ENCODE measurements at regions not wholly inside any gene's neighbourhood (a gene's known extent, or its start where the extent isn't known, plus 50 kb on each side); places are given as distances from the start of the nearest gene placed in this dataset.
"Not testable (repeated sequence)": the region's sequence is repeated elsewhere in the genome, so short reads cannot be mapped to it uniquely, and the experiment has no call there.

- FAIRE-seq = no peak
Observed at GRCh38 chr21:35548904-35549615, 500.0 kb upstream of the RUNX1 start.

DNA sequence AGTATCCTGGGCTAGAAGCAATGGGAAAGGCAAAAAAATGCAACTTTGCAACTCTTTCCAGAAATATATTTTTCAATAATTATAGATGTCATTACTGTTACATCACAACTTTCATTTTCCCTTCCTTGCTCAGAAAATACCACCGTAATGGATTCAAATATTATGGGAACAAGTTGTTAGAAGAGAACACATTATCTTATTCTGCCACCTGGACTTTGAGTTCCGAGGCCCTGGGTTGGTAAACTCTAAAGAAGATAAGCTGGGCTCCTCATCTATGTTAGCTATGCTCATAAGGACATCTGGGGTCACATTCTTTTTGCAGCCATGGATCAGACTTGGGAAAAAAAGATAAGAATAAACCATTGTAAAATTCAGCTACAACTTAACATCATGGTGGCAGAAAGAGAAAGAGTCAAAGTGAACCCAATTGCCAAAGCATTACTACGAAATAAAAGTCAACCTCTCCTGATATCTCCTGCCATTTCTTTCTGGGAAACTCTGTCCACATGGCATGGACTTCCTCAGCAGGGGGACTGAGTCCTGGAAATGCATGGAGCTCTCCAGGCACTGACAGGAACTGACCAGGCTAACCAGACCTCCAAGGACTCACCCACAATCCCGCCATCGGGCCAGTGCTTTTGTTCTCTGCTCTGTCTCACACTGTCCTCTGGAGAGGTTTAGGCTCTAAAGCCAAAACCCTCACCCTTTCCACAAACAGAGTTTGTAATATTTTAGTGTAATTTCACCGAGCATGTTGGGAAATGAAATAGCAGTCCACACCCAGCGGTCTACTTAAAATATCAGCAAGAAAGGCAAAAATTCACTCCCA is 499.1 kb upstream of the RUNX1 start:
- FAIRE-seq = no peak

- no peak for FAIRE-seq
Observed at GRCh38 chr21:35543746-35544145, 494.6 kb upstream of the RUNX1 start.

GRCh38 chr21:35540950-35541638 is 492.0 kb upstream of the RUNX1 start:
- FAIRE-seq = no peak

DNA sequence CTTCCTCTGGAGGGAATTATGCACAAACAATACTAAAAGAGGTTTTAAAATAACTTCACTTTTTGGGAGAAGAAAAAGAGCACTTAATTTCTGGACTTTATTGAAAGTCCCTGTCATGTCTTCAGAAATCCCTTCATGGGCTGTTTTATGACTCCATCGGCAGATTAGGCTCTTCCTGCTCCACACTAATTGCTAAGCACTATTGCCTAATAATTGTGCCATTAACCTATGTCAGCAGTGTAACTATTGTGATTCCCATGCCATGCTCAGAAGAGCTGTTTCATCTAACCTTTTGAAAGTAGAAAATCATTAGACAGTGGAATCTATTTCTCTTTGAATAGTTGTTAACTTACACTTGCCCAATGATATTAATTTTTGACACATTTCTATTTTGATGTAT is 489.3 kb upstream of the RUNX1 start:
- FAIRE-seq = no peak

DNA sequence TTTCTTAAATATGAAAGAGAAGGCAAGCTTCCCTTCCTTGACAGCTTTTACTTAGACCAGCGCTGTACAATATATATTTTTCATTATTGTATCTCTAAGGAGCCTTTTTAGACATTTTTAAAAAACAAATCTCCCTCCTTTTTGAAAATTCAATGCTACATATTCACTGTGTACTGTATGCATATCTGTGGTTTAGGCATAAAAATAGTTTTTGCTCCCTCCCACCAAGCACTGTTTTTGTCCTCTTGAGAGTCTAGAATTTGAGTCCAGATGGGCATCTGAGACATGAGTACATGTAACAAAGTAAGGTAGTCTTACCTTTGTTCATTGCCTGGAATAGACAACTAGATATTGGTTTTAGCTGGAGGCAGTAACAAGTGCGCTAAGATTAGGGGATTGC is 488.5 kb upstream of the RUNX1 start:
- FAIRE-seq = no peak

DNA sequence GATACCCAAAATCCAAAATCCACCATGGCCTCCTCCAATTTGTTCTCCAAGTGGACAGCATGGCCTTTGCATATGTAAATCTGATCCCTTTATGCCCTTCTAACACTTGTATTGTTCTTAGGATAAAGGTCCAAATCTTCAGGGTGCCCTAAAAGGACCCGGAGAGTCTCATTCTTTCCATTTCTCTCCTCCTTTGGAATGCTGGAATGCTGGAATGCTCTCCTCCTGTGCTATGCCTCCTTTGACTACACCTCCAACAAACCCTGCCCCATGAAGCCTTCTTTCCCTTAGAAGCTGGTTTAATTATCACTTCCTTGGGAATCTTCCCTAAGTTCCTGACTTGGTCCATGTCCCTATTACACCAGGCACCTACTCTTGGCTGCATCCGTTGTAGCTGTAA is 484.8 kb upstream of the RUNX1 start:
- no peak for FAIRE-seq

GRCh38 chr21:35530766-35531165 is 481.7 kb upstream of the RUNX1 start:
- FAIRE-seq = no peak

DNA sequence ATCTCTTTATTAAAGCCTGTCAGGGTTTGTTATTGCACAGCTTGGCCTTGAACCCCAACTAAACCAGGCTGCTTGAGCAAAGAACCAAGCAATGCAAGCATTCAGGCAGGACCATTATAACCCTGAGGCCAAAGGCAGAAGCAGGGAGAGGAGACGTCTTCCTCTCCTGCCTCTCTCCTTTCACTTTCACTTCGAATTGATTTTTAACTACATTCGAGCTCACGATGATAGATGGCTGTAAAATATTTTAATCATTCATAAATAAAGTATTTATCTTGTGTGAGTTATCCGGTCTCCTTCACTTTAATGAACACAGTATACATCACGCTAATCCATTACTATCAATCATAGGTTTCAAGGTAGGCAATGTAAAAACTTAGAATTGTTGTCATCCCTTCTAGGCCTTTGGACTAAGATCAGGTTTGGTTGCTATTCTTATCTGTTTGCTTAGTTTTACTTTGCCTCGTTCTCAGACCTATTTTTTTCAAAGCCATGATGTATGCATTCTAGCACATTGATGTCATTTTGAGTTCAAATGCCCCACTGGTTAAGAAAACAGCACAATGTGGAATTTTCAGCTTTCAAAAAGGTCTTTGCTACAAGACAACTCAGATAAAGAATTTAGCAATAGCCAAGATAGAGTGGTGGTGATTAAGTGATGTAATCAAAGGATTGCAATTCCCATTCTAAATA is 480.2 kb upstream of the RUNX1 start:
- no peak for FAIRE-seq

GRCh38 chr21:35528116-35529042 is 479.3 kb upstream of the RUNX1 start:
- FAIRE-seq = no peak

DNA sequence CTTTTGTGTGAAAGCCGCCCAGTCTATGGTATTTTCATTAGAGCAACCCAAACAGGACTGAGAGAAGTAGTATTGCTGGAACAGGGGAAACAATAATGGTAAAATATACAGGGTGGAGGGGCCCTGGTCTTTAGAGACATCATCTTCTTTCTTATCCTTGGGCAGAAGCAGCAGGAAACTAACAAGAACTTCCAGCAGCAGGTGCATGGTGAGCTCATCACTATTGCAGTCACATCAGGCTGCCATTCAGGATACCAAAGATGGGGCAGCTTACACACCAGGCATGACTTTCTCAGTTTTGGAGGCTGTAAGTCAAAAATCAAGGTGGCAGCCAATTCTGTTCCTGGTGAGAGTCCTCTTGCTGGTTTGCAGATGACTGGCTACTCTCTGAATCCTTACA is 478.3 kb upstream of the RUNX1 start:
- FAIRE-seq = no peak

GRCh38 chr21:35525443-35525842 is 476.3 kb upstream of the RUNX1 start:
- no peak for FAIRE-seq

- no peak for FAIRE-seq
Observed at GRCh38 chr21:35521852-35522505, 472.9 kb upstream of the RUNX1 start.

- FAIRE-seq = no peak
Observed at GRCh38 chr21:35521293-35521692, 472.2 kb upstream of the RUNX1 start.

- no peak for FAIRE-seq
Observed at GRCh38 chr21:35520856-35521255, 471.8 kb upstream of the RUNX1 start.

DNA sequence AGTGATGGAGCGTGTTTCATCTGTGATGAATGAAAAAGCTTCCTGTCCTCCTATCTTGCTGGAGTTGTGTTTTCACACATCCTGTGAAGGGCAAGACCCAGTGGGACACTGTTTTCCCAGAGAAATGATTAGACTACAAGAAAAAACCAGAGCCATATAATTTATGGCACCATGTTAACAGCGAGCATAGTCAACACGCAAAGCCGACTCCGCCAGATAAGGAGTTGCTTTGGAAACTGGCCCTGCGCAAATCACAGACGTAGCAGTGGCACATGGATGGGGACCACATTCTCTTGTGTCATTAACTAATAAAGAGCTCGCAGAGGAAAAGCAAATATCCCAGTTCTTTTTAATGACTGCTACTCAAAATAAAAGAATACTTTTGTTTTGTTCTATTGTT is 471.2 kb upstream of the RUNX1 start:
- no peak for FAIRE-seq

GRCh38 chr21:35517865-35518264 is 468.8 kb upstream of the RUNX1 start:
- FAIRE-seq = no peak

GRCh38 chr21:35516292-35516691 is 467.2 kb upstream of the RUNX1 start:
- FAIRE-seq = not testable (repeated sequence)

GRCh38 chr21:35512346-35512745 is 463.2 kb upstream of the RUNX1 start:
- no peak for FAIRE-seq

- no peak for FAIRE-seq
Observed at GRCh38 chr21:35511696-35512162, 462.6 kb upstream of the RUNX1 start.

DNA sequence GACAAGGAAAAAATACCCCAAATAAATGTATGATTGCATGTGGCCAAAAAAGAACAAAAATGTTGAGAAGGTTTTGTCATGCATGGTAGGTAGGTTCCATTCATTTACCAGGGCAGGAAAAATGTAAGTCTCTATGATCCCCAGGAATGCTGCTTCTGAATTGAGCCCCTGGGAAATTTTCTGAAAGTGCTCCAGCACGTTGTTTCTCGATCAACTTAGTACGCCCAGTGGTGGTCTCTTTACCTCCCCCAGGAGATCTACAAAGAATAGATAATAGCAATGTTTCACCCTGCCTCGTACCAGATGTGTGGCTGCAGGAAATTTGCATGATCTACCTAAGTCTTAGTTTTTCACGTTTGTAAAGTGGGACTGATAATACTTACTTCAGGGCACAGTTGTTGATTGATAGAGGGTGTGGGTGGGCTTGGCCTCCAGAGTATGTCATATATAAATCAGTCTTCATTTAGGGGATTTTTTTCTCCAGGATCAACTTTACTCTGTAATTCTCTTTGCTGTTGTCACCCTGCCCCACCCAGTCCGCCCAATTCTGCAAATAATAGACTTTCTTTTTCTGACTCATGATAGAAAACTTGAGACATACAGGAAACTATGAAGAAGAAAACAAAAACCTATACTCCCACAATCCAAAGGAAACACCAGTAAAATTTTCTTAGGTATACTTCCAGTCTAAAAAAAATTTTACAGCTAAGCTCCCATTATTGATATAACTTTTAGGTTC is 462.0 kb upstream of the RUNX1 start:
- no peak for FAIRE-seq

Measured in TTC549 (cell line).